ENCODE measurements at regions not wholly inside any gene's neighbourhood (a gene's known extent, or its start where the extent isn't known, plus 50 kb on each side); places are given as distances from the start of the nearest gene placed in this dataset.

- no peak overlapping the region for H2AFZ ChIP-seq (replicated peaks; ENCODE audit: low read length, poor library complexity)
- H4K20me1 ChIP-seq (ENCODE audit: insufficient read depth, low read length) = no peaks in the 10 kb centered on the region
- no peak overlapping the region for H4K8ac ChIP-seq (ENCODE audit: low read depth in 2 of 2, low read length in 2 of 2)
- H3K56ac ChIP-seq (ENCODE audit: extremely low read depth, insufficient read depth, low read length) = no peak overlapping the region
- no peak overlapping the region for H2BK20ac ChIP-seq (ENCODE audit: low read depth, low read length)
- BruUV-seq (replicated peaks) = no TSS peak
- TF ChIP-seq MAZ (IDR thresholded peaks at IDR 0.05; ENCODE audit: borderline replicate concordance, low read depth, low read length) (no peak), CHD1 (IDR thresholded peaks at IDR 0.05; ENCODE audit: low read depth, low read length) (no peak), MAFK (IDR thresholded peaks at IDR 0.05; ENCODE audit: low read depth, low read length) (no peak), FOS (IDR thresholded peaks at IDR 0.05; ENCODE audit: low read depth, low read length) (no peak), CTCF (conservative IDR thresholded peaks at IDR 0.05; ENCODE audit: low read depth, low read length) (no peak), POLR2A (IDR thresholded peaks at IDR 0.05; ENCODE audit: low read depth, low read length) (no peak), RCOR1 (IDR thresholded peaks at IDR 0.05; ENCODE audit: insufficient replicate concordance, low read length) (no peak)
- no peak overlapping the region for H2AK5ac ChIP-seq (ENCODE audit: low read depth, low read length)
- H3K27ac ChIP-seq (ENCODE audit: insufficient read depth, low read length) = no peak overlapping the region
- DNase-seq (no peak), ATAC-seq (ENCODE audit: low read depth) (no peak)
- H2BK120ac ChIP-seq (ENCODE audit: low read depth, low read length) = no peak overlapping the region
- no peak overlapping the region for H4K5ac ChIP-seq (ENCODE audit: low read depth, low read length)
- no peak overlapping the region for H2BK5ac ChIP-seq (ENCODE audit: low read depth, low read length, poor library complexity, severe bottlenecking)
- H2BK15ac ChIP-seq (ENCODE audit: low read depth, low read length) = no peak overlapping the region
- no peak overlapping the region for H3K4me3 ChIP-seq (ENCODE audit: insufficient read depth, low read depth, low read length)
- H3K4ac ChIP-seq (ENCODE audit: low read depth, low read length) = no peak overlapping the region
- H3K4me2 ChIP-seq (ENCODE audit: low read depth, low read length) = no peak overlapping the region
- ChIA-PET CTCF (interaction anchor here (0.6 kb wide), 1 partner anchor 17 kb away, joined by 4 read pairs; no protein-coding TSS in a partner anchor), POLR2A (ENCODE audit: unreplicated experiment) (no interaction called here)
- no peak overlapping the region for H3K18ac ChIP-seq (ENCODE audit: low read depth, low read length)
- H2AK9ac ChIP-seq (replicated peaks; ENCODE audit: low read depth, low read length, poor library complexity) = no peak overlapping the region
- no peak overlapping the region for H3K23ac ChIP-seq (ENCODE audit: low read depth, low read length)
- intact Hi-C loops (cut with micrococcal nuclease) (no loop called here), dilution Hi-C loops (cut with HindIII; ENCODE audit: low sequenced_read_pairs, unreplicated experiment) (no loop called here), in situ Hi-C loops (cut with MboI; ENCODE audit: low sequenced_read_pairs) (no loop called here)
- H3K27me3 ChIP-seq (ENCODE audit: control insufficient read depth, insufficient read depth, low read length) = peaks cover 21% of the 10 kb centered on the region
- no peaks in the 10 kb centered on the region; the same call in 1 of the 2 replicates for H3K4me1 ChIP-seq (ENCODE audit: control insufficient read depth, insufficient read depth, low read length)
- no peaks in the 10 kb centered on the region for H3K36me3 ChIP-seq (ENCODE audit: control insufficient read depth, insufficient read depth, low read length)
- no peaks in the 10 kb centered on the region for H3K9me3 ChIP-seq (ENCODE audit: control insufficient read depth, insufficient read depth, low read length)
- no peak overlapping the region for H3K14ac ChIP-seq (replicated peaks; ENCODE audit: low read depth, low read length)
- no peaks in the 10 kb centered on the region for H3K79me1 ChIP-seq (ENCODE audit: low read depth in 1 of 2, low read length in 2 of 2)
- H3K9ac ChIP-seq (ENCODE audit: low read depth, low read length) = no peak overlapping the region
- no peak overlapping the region for H4K91ac ChIP-seq (ENCODE audit: insufficient read depth, low read depth, low read length)
- 33% methylated on average over 1 of the region's 3 CpGs; no CpG with 5 or more reads in 1 of the 2 experiments for WGBS, 2 experiments (ENCODE audit: extremely low coverage in 2 of 2, insufficient read length in 1 of 2)
- no peaks in the 10 kb centered on the region for H3K9me1 ChIP-seq (ENCODE audit: insufficient read depth, low read length)
These were observed 74.8 kb downstream of the CYP26A1 start for GRCh38 chr10:93148476-93148875.

Measured in IMR-90 (cell line).